HepG2 (cell line): ENCODE measurements at regions not wholly inside any gene's neighbourhood (a gene's known extent, or its start where the extent isn't known, plus 50 kb on each side); places are given as distances from the start of the nearest gene placed in this dataset.
A peak's percentile ranks its signal among the peaks of the same experiment; 100 is the strongest.

ENCODE experiments used
- AKNA ChIP-seq: sonication (generic); formaldehyde crosslinking; IDR thresholded peaks from 2 replicates; pipeline ENCODE4 v1.4.0; 2020; ENCODE audit warnings: missing genetic modification reagents, borderline replicate concordance
- CSRNP1 ChIP-seq: sonication (generic); formaldehyde crosslinking; IDR thresholded peaks from 2 replicates; pipeline ENCODE4 v1.8.1; 2023; ENCODE audit warnings: mild to moderate bottlenecking, missing genetic modification reagents
- ELK4 ChIP-seq: sonication (generic); formaldehyde crosslinking; IDR thresholded peaks from 2 replicates; pipeline ENCODE4 v1.9.0; 2021; ENCODE audit warnings: missing genetic modification reagents, borderline replicate concordance
- ERF ChIP-seq: IDR thresholded peaks from 2 replicates; pipeline ENCODE4 v1.6.1; 2018; ENCODE audit warnings: missing biosample characterization, missing genetic modification reagents
- IRX3 ChIP-seq: sonication (generic); formaldehyde crosslinking; IDR thresholded peaks from 2 replicates; pipeline ENCODE4 v1.8.1; 2023; ENCODE audit warnings: mild to moderate bottlenecking, low read depth, missing genetic modification reagents, borderline replicate concordance
- MXI1 ChIP-seq: IDR thresholded peaks from 3 replicates; pipeline ENCODE4 v1.6.1; 2012; ENCODE audit warnings: low read depth, low read length, inconsistent platforms, borderline replicate concordance
- MYC ChIP-seq: sonication (generic); formaldehyde crosslinking; IDR thresholded peaks from 2 replicates; pipeline ENCODE4 v1.9.0; 2021; ENCODE audit warnings: missing genetic modification reagents, borderline replicate concordance
- PTBP1 ChIP-seq: fragments of 200-400 bp; formaldehyde crosslinking; IDR thresholded peaks from 2 replicates; pipeline ENCODE4 v1.6.1; 2018; ENCODE audit warnings: low read length, low read depth; ENCODE audit not compliant: poor library complexity, severe bottlenecking
- REL ChIP-seq: sonication (generic); formaldehyde crosslinking; conservative IDR thresholded peaks from 2 replicates; pipeline ENCODE4 v1.8.0; 2022; ENCODE audit warnings: mild to moderate bottlenecking, missing genetic modification reagents, moderate library complexity
- SNAPC2 ChIP-seq: sonication (generic); formaldehyde crosslinking; IDR thresholded peaks from 2 replicates; pipeline ENCODE4 v1.8.1; 2022; ENCODE audit warnings: mild to moderate bottlenecking, missing genetic modification reagents
- TBL1XR1 ChIP-seq: fragments of 150-350 bp; IDR thresholded peaks from 2 replicates; pipeline ENCODE4 v1.6.1; 2014; ENCODE audit warnings: borderline replicate concordance, low read length; ENCODE audit not compliant: partially characterized antibody
- XRCC5 ChIP-seq: fragments of 200-400 bp; formaldehyde crosslinking; optimal IDR thresholded peaks from 2 replicates; pipeline ENCODE3; 2017; ENCODE audit warnings: mild to moderate bottlenecking, low read length
- ZNF205 ChIP-seq: IDR thresholded peaks from 2 replicates; pipeline ENCODE4 v1.6.1; 2018; ENCODE audit warnings: missing biosample characterization, missing genetic modification reagents
- ZNF24 ChIP-seq: fragments of 450-650 bp; IDR thresholded peaks from 2 replicates; pipeline ENCODE4 v1.6.1; 2017; ENCODE audit warnings: antibody characterized with exemption, mild to moderate bottlenecking
- ZNF432 ChIP-seq: sonication (generic); formaldehyde crosslinking; IDR thresholded peaks from 2 replicates; pipeline ENCODE4 v1.5.0; 2020; ENCODE audit warnings: missing genetic modification reagents, mild to moderate bottlenecking, borderline replicate concordance
- ZNF484 ChIP-seq: sonication (generic); formaldehyde crosslinking; IDR thresholded peaks from 2 replicates; pipeline ENCODE4 v1.5.1; 2020; ENCODE audit warnings: mild to moderate bottlenecking, low read depth, missing genetic modification reagents, borderline replicate concordance
- ZNF546 ChIP-seq: sonication (generic); formaldehyde crosslinking; conservative IDR thresholded peaks from 2 replicates; pipeline ENCODE4 v1.8.1; 2023; ENCODE audit warnings: mild to moderate bottlenecking, missing genetic modification reagents
- ZNF557 ChIP-seq: sonication (generic); formaldehyde crosslinking; IDR thresholded peaks from 2 replicates; pipeline ENCODE4 v1.4.0; 2020; ENCODE audit warnings: missing genetic modification reagents
- ZNF780A ChIP-seq: sonication (generic); formaldehyde crosslinking; IDR thresholded peaks from 2 replicates; pipeline ENCODE4 v1.8.0; 2022; ENCODE audit warnings: mild to moderate bottlenecking, missing genetic modification reagents, moderate library complexity
- ZNF839 ChIP-seq: sonication (generic); formaldehyde crosslinking; IDR thresholded peaks from 2 replicates; pipeline ENCODE4 v1.4.0; 2020; ENCODE audit warnings: missing genetic modification reagents, mild to moderate bottlenecking, borderline replicate concordance
- ZNF891 ChIP-seq: sonication (generic); formaldehyde crosslinking; IDR thresholded peaks from 2 replicates; pipeline ENCODE4 v1.5.0; 2020; ENCODE audit warnings: mild to moderate bottlenecking, missing genetic modification reagents
- ZSCAN21 ChIP-seq: sonication (generic); formaldehyde crosslinking; IDR thresholded peaks from 2 replicates; pipeline ENCODE4 v1.8.0; 2022; ENCODE audit warnings: mild to moderate bottlenecking, missing genetic modification reagents, moderate library complexity, borderline replicate concordance

GRCh38 chr2:144332356-144333142, 187.4 kb downstream of the ZEB2 start (continued):
- TF ChIP-seq AKNA (no peak), ZNF780A (CRISPR knock-in tag) (no peak), REL (CRISPR knock-in tag) (peak; percentile 79; the same call in 1 of the 2 replicates), ZNF484 (CRISPR knock-in tag) (no peak), ZNF546 (CRISPR knock-in tag) (0 out of 2 replicates have a peak, but pooled peaks have one; percentile 26), ZNF557 (peak; percentile 78; the same call in 1 of the 2 replicates), SNAPC2 (CRISPR knock-in tag) (no peak), PTBP1 (no peak), ZNF891 (CRISPR knock-in tag) (peak; percentile 17; the same call in 1 of the 2 replicates), ZNF24 (no peak), TBL1XR1 (no peak), MXI1 (peak; percentile 40; the same call in 1 of the 3 replicates), ZSCAN21 (CRISPR knock-in tag) (peak; percentile 85), MYC (CRISPR knock-in tag) (peak; percentile 59), CSRNP1 (CRISPR knock-in tag) (peak; percentile 51; the same call in 1 of the 2 replicates), ELK4 (no peak), ZNF432 (no peak; the same call in 1 of the 2 replicates), XRCC5 (peak; percentile 51), ERF (no peak; the same call in 1 of the 2 replicates), ZNF839 (CRISPR knock-in tag) (no peak), IRX3 (CRISPR knock-in tag) (0 out of 2 replicates have a peak, but pooled peaks have one; percentile 52), ZNF205 (CRISPR knock-in tag) (0 out of 2 replicates have a peak, but pooled peaks have one; percentile 24)
